Heart left ventricle (tissue), 16 donors: ENCODE measurements at regions not wholly inside any gene's neighbourhood (a gene's known extent, or its start where the extent isn't known, plus 50 kb on each side); places are given as distances from the start of the nearest gene placed in this dataset.
A peak's percentile ranks its signal among the peaks of the same experiment; 100 is the strongest.

Experiments
- ATAC-seq, 4 donors: fragments of 200-7000 bp; cut with Tn5 transposase; one replicate each; pipeline ENCODE4 v1.9.1; 2020 to 2022; ENCODE audit warnings: moderate library complexity in 4 of 4, mild to moderate bottlenecking in 3 of 4, moderate number of reproducible peaks in 1 of 4
- DNase-seq, 5 donors: peaks; one replicate each; pipeline ENCODE4 v3.0.0-alpha.2; 2020
- H3K27ac ChIP-seq, 12 donors: fragments of 200-600 bp; sonication (generic) in 4 of 12; one replicate each; pipeline versions ENCODE4 v1.5.0 to v1.8.0; 2016 to 2022; ENCODE audit warnings: mild to moderate bottlenecking in 2 of 12
- H3K27me3 ChIP-seq, 9 donors: fragments of 200-600 bp; sonication (generic) in 2 of 9; one replicate each; pipeline versions ENCODE4 v1.5.1 to v1.8.0; 2016 to 2022; ENCODE audit warnings: mild to moderate bottlenecking in 3 of 9
- H3K36me3 ChIP-seq, 9 donors: fragments of 200-600 bp; sonication (generic) in 2 of 9; one replicate each; pipeline versions ENCODE4 v1.5.0 to v1.8.0; 2018 to 2022; ENCODE audit warnings: mild to moderate bottlenecking in 2 of 9
- H3K4me1 ChIP-seq, 12 donors: fragments of 200-600 bp; sonication (generic) in 4 of 12; one replicate each; pipeline versions ENCODE4 v1.5.0 to v1.8.0; 2016 to 2022; ENCODE audit warnings: mild to moderate bottlenecking in 3 of 12
- H3K4me3 ChIP-seq, 12 donors: fragments of 200-600 bp; sonication (generic) in 4 of 12; one replicate each; pipeline versions ENCODE4 v1.5.0 to v1.8.0; 2017 to 2022; ENCODE audit warnings: mild to moderate bottlenecking in 9 of 12, moderate library complexity in 4 of 12
- H3K9me3 ChIP-seq, 12 donors: fragments of 200-600 bp; sonication (generic) in 4 of 12; one replicate each; pipeline versions ENCODE4 v1.5.0 to v1.8.0; 2016 to 2022; ENCODE audit warnings: mild to moderate bottlenecking in 1 of 12
- CTCF ChIP-seq, 12 donors: fragments of 200-600 bp; sonication (generic) in 4 of 12; IDR thresholded peaks; one replicate each; pipeline versions ENCODE4 v1.5.0 to v1.8.0; 2018 to 2022; ENCODE audit warnings: antibody characterized with exemption in 12 of 12, mild to moderate bottlenecking in 5 of 12
- POLR2A ChIP-seq, 2 donors: fragments of 450-650 bp; IDR thresholded peaks; one replicate each; pipeline ENCODE4 v1.6.1; 2017; ENCODE audit warnings: antibody characterized with exemption in 2 of 2, mild to moderate bottlenecking in 2 of 2, moderate library complexity in 2 of 2
- WGBS, 4 donors: extraction: QIAGEN DNeasy Blood & Tissue Kit in 2 of 4; methylation state at CpG; one replicate each; pipeline versions ENCODE4 v1.1.5 to v1.1.7; 2013 to 2018; 5-methylcytosine and 5-hydroxymethylcytosine counted together
- intact Hi-C, 10 donors: fragments of 100-400 bp; cut with DNase I; formaldehyde crosslinking; loops; one replicate each; pipeline versions ENCODE4 v1.11.1 to v1.14.2; 2022
- donor health status: ischemic (EF 13 %, LVEDD 7.1; RV severe dilation, severe dysfunction).
- donor health status: healthy with polysubstance abuse.
- donor health status: DM: no; HTN: yes; CAD: no.
- donor health status: DM: no; HTN: no; CAD: no.
- donor health status: ischemic (EF 25% LVEDD 6.9; RV normal size, moderate dysfunction).
- donor health status: ischemic (EF 25% LVEDD 5.7; RV mildly dilated, moderate dysfunction).
- donor health status: healthy.
- donor health status: DM: yes; HTN: yes; CAD: no.
- donor health status: ischemic (EF 35%, LVEDD 5.7; RV mildly dilated, moderate dysfunction).
- donor health status: nonischemic (EF 11% LVEDD 7.7; RV severe dilation, severe dysfunction).
- donor health status: DM: yes; HTN: yes; CAD: no.
- donor health status: PGD.
- donor health status: ischemic (EF 29% LVEDD 5.4; RV normal size, mild dysfunction).
- donor health status: nonischemic (EF 23%, LVEDD 6.1; RV moderate dilation, normal function).

GRCh38 chr4:183763990-183764754 is 105.1 kb downstream of the TRAPPC11 start:
- WGBS, 4 donors = 64 to 77% (median 73%) methylated on average over 11 of the region's 11 CpGs
- H3K36me3 ChIP-seq = no peaks in the 10 kb centered on the region
- no peaks in the 10 kb centered on the region for H3K27me3 ChIP-seq
- DNase-seq = peak in 4 of 5 donors; percentile 40 to 61 (median 45)
- peak overlapping the region; percentile 23 to 88 (median 82) for H3K27ac ChIP-seq
- peak overlapping the region in 9 of 12 donors; percentile 0 to 57 (median 44) for H3K4me3 ChIP-seq
- H3K9me3 ChIP-seq = no peaks in the 10 kb centered on the region
- peaks cover 0 to 24% (median 7%) of the 10 kb centered on the region in 12 donors for H3K4me1 ChIP-seq
- TF ChIP-seq POLR2A (IDR thresholded peaks at IDR 0.05) (no peak), CTCF (IDR thresholded peaks at IDR 0.05) (no peak)
- intact Hi-C loops = loop anchor here in 4 of 10 donors (2.0 to 10.0 kb wide), 5 partner anchors 33 to 71 kb away; no protein-coding TSS in a partner anchor
- peak; percentile 32 to 65 (median 42) for ATAC-seq

- ATAC-seq = peak in 3 of 4 donors; percentile 53 to 90 (median 74)
- TF ChIP-seq POLR2A (IDR thresholded peaks at IDR 0.05) (no peak), CTCF (IDR thresholded peaks at IDR 0.05) (no peak)
- Histone ChIP-seq H3K9me3 (no peaks in the 10 kb centered on the region), H3K27me3 (no peaks in the 10 kb centered on the region), H3K4me1 (peaks cover 0 to 24% (median 7%) of the 10 kb centered on the region in 12 donors), H3K27ac (peak overlapping the region; percentile 65 to 88 (median 82)), H3K36me3 (no peaks in the 10 kb centered on the region), H3K4me3 (peak overlapping the region in 11 of 12 donors; percentile 1 to 57 (median 42))
- intact Hi-C loops = loop anchor here in 2 of 10 donors (2.0 to 10.0 kb wide), 3 partner anchors 31 to 69 kb away; no protein-coding TSS in a partner anchor
- DNase-seq = peak in 4 of 5 donors; percentile 59 to 74 (median 64)
- WGBS, 4 donors = 50 to 65% (median 58%) methylated on average over 18 of the region's 18 CpGs
Observed at GRCh38 chr4:183765251-183765911, 106.3 kb downstream of the TRAPPC11 start.

GRCh38 chr4:183766140-183766539 is 107.0 kb downstream of the TRAPPC11 start:
- no peak for DNase-seq
- ATAC-seq = peak in 1 of 4 donors; percentile 36
- Histone ChIP-seq H3K9me3 (no peaks in the 10 kb centered on the region), H3K36me3 (no peaks in the 10 kb centered on the region), H3K4me1 (peaks cover 0 to 24% (median 7%) of the 10 kb centered on the region in 12 donors), H3K27ac (peak overlapping the region; percentile 65 to 91 (median 82)), H3K27me3 (no peaks in the 10 kb centered on the region), H3K4me3 (peak overlapping the region in 7 of 12 donors; percentile 15 to 57 (median 44))
- TF ChIP-seq CTCF (IDR thresholded peaks at IDR 0.05) (no peak), POLR2A (IDR thresholded peaks at IDR 0.05) (no peak)
- WGBS, 4 donors = 65 to 75% (median 74%) methylated on average over 12 of the region's 12 CpGs
- intact Hi-C loops = loop anchor here in 1 of 10 donors (10.0 kb wide), 1 partner anchor 69 kb away; no protein-coding TSS in a partner anchor

GRCh38 chr4:183770906-183771305 is 111.8 kb downstream of the TRAPPC11 start:
- Histone ChIP-seq H3K4me3 (no peak overlapping the region), H3K4me1 (peaks cover 0 to 33% (median 7%) of the 10 kb centered on the region in 12 donors), H3K9me3 (peaks cover 0 to 6% (median 0%) of the 10 kb centered on the region in 12 donors), H3K27ac (no peak overlapping the region), H3K27me3 (no peaks in the 10 kb centered on the region), H3K36me3 (no peaks in the 10 kb centered on the region)
- no peak for TF ChIP-seq POLR2A (IDR thresholded peaks at IDR 0.05)
- TF ChIP-seq CTCF (IDR thresholded peaks at IDR 0.05) = no peak
- 66 to 87% (median 80%) methylated on average over 7 of the region's 7 CpGs for WGBS, 4 donors
- ATAC-seq (no peak), DNase-seq (no peak)
- intact Hi-C loops = no loop called here
